ENCODE measurements at regions not wholly inside any gene's neighbourhood (a gene's known extent, or its start where the extent isn't known, plus 50 kb on each side); places are given as distances from the start of the nearest gene placed in this dataset.
A peak's percentile ranks its signal among the peaks of the same experiment; 100 is the strongest.

GRCh38 chr2:226199555-226199954 is 600.1 kb downstream of the IRS1 start:
- in situ Hi-C loops (cut with MboI; ENCODE audit: low sequenced_read_pairs) = no loop called here
- Histone ChIP-seq H3K4me3 (no peak overlapping the region), H3K9me3 (no peaks in the 10 kb centered on the region), H3K27me3 (ENCODE audit: low read depth) (no peaks in the 10 kb centered on the region; the same call in 1 of the 2 replicates), H3K4me1 (no peaks in the 10 kb centered on the region), H3K36me3 (replicated peaks) (no peaks in the 10 kb centered on the region)
- DNase-seq (ENCODE audit: low spot score in 2 of 2) = no peak

- Histone ChIP-seq H3K4me1 (no peaks in the 10 kb centered on the region), H3K36me3 (replicated peaks) (no peaks in the 10 kb centered on the region), H3K9me3 (no peaks in the 10 kb centered on the region), H3K27me3 (ENCODE audit: low read depth) (no peaks in the 10 kb centered on the region; the same call in 1 of the 2 replicates), H3K4me3 (no peak overlapping the region)
- in situ Hi-C loops (cut with MboI; ENCODE audit: low sequenced_read_pairs) = no loop called here
- DNase-seq (ENCODE audit: low spot score in 2 of 2) = no peak
These were observed 600.7 kb downstream of the IRS1 start for GRCh38 chr2:226198956-226199355.

- DNase-seq (ENCODE audit: low spot score in 2 of 2) = no peak
- Histone ChIP-seq H3K4me3 (no peak overlapping the region), H3K27me3 (ENCODE audit: low read depth) (no peaks in the 10 kb centered on the region), H3K9me3 (no peaks in the 10 kb centered on the region), H3K36me3 (replicated peaks) (no peaks in the 10 kb centered on the region), H3K4me1 (peaks cover 11% of the 10 kb centered on the region)
- in situ Hi-C loops (cut with MboI; ENCODE audit: low sequenced_read_pairs) = no loop called here
These were observed 609.0 kb downstream of the IRS1 start for GRCh38 chr2:226190479-226191252.

GRCh38 chr2:226189061-226189460 is 610.6 kb downstream of the IRS1 start:
- DNase-seq (ENCODE audit: low spot score in 2 of 2) = no peak
- no peaks in the 10 kb centered on the region for H3K36me3 ChIP-seq (replicated peaks)
- in situ Hi-C loops (cut with MboI; ENCODE audit: low sequenced_read_pairs) = no loop called here

GRCh38 chr2:226187616-226188015 is 612.0 kb downstream of the IRS1 start:
- H3K27me3 ChIP-seq (ENCODE audit: low read depth) = no peaks in the 10 kb centered on the region
- H3K9me3 ChIP-seq = no peaks in the 10 kb centered on the region
- in situ Hi-C loops (cut with MboI; ENCODE audit: low sequenced_read_pairs) = no loop called here
- H3K4me3 ChIP-seq = no peak overlapping the region
- H3K4me1 ChIP-seq = peaks cover 26% of the 10 kb centered on the region
- no peak for DNase-seq (ENCODE audit: low spot score in 2 of 2)
- H3K36me3 ChIP-seq (replicated peaks) = no peaks in the 10 kb centered on the region

More at GRCh38 chr2:226189061-226189460, 610.6 kb downstream of the IRS1 start:
- Histone ChIP-seq H3K9me3 (no peaks in the 10 kb centered on the region), H3K4me3 (no peak overlapping the region), H3K4me1 (peaks cover 26% of the 10 kb centered on the region), H3K27me3 (ENCODE audit: low read depth) (no peaks in the 10 kb centered on the region)

GRCh38 chr2:226187156-226187555 is 612.5 kb downstream of the IRS1 start:
- H3K36me3 ChIP-seq (replicated peaks) = no peaks in the 10 kb centered on the region
- no peaks in the 10 kb centered on the region for H3K9me3 ChIP-seq
- no peak for DNase-seq (ENCODE audit: low spot score in 2 of 2)
- no peaks in the 10 kb centered on the region for H3K27me3 ChIP-seq (ENCODE audit: low read depth)
- in situ Hi-C loops (cut with MboI; ENCODE audit: low sequenced_read_pairs) = no loop called here
- peaks cover 26% of the 10 kb centered on the region for H3K4me1 ChIP-seq
- no peak overlapping the region for H3K4me3 ChIP-seq

GRCh38 chr2:226185616-226186211 is 613.9 kb downstream of the IRS1 start:
- Histone ChIP-seq H3K9me3 (no peaks in the 10 kb centered on the region), H3K27me3 (ENCODE audit: low read depth) (no peaks in the 10 kb centered on the region), H3K36me3 (replicated peaks) (no peaks in the 10 kb centered on the region), H3K4me3 (peak overlapping the region; percentile 1; the same call in 1 of the 2 replicates), H3K4me1 (peaks cover 26% of the 10 kb centered on the region)
- peak; percentile 57 to 91 for DNase-seq (ENCODE audit: low spot score in 2 of 2)
- in situ Hi-C loops (cut with MboI; ENCODE audit: low sequenced_read_pairs) = no loop called here

GRCh38 chr2:226184940-226185615 is 614.5 kb downstream of the IRS1 start:
- Histone ChIP-seq H3K4me1 (peaks cover 26% of the 10 kb centered on the region), H3K4me3 (peak overlapping the region; percentile 1; the same call in 1 of the 2 replicates), H3K9me3 (no peaks in the 10 kb centered on the region), H3K36me3 (replicated peaks) (no peaks in the 10 kb centered on the region), H3K27me3 (ENCODE audit: low read depth) (no peaks in the 10 kb centered on the region)
- DNase-seq (ENCODE audit: low spot score in 2 of 2) = peak; percentile 10 to 54
- in situ Hi-C loops (cut with MboI; ENCODE audit: low sequenced_read_pairs) = no loop called here

GRCh38 chr2:226184540-226184939 is 615.1 kb downstream of the IRS1 start:
- H3K27me3 ChIP-seq (ENCODE audit: low read depth) = no peaks in the 10 kb centered on the region
- in situ Hi-C loops (cut with MboI; ENCODE audit: low sequenced_read_pairs) = no loop called here
- no peak overlapping the region for H3K4me3 ChIP-seq
- peaks cover 26% of the 10 kb centered on the region for H3K4me1 ChIP-seq
- no peaks in the 10 kb centered on the region for H3K36me3 ChIP-seq (replicated peaks)
- no peaks in the 10 kb centered on the region for H3K9me3 ChIP-seq
- DNase-seq (ENCODE audit: low spot score in 2 of 2) = no peak

GRCh38 chr2:226183550-226183949 is 616.1 kb downstream of the IRS1 start:
- no peak for DNase-seq (ENCODE audit: low spot score in 2 of 2)
- in situ Hi-C loops (cut with MboI; ENCODE audit: low sequenced_read_pairs) = no loop called here
- H3K27me3 ChIP-seq (ENCODE audit: low read depth) = no peaks in the 10 kb centered on the region
- no peaks in the 10 kb centered on the region for H3K9me3 ChIP-seq
- peaks cover 26% of the 10 kb centered on the region for H3K4me1 ChIP-seq
- no peaks in the 10 kb centered on the region for H3K36me3 ChIP-seq (replicated peaks)
- no peak overlapping the region for H3K4me3 ChIP-seq

- no peak for DNase-seq (ENCODE audit: low spot score in 2 of 2)
- Histone ChIP-seq H3K4me3 (no peak overlapping the region), H3K4me1 (peaks cover 26% of the 10 kb centered on the region), H3K27me3 (ENCODE audit: low read depth) (no peaks in the 10 kb centered on the region), H3K9me3 (no peaks in the 10 kb centered on the region), H3K36me3 (replicated peaks) (no peaks in the 10 kb centered on the region)
- in situ Hi-C loops (cut with MboI; ENCODE audit: low sequenced_read_pairs) = no loop called here
These were observed 616.6 kb downstream of the IRS1 start for GRCh38 chr2:226183033-226183432.

- Histone ChIP-seq H3K9me3 (no peaks in the 10 kb centered on the region), H3K4me1 (peaks cover 21% of the 10 kb centered on the region), H3K4me3 (no peak overlapping the region), H3K27me3 (ENCODE audit: low read depth) (no peaks in the 10 kb centered on the region), H3K36me3 (replicated peaks) (no peaks in the 10 kb centered on the region)
- DNase-seq (ENCODE audit: low spot score in 2 of 2) = no peak
- in situ Hi-C loops (cut with MboI; ENCODE audit: low sequenced_read_pairs) = no loop called here
These were observed 617.7 kb downstream of the IRS1 start for GRCh38 chr2:226181909-226182308.

GRCh38 chr2:226180281-226180884 is 619.2 kb downstream of the IRS1 start:
- in situ Hi-C loops (cut with MboI; ENCODE audit: low sequenced_read_pairs) = no loop called here

GRCh38 chr2:226179010-226179409 is 620.6 kb downstream of the IRS1 start:
- no peaks in the 10 kb centered on the region for H3K4me1 ChIP-seq
- no peaks in the 10 kb centered on the region for H3K27me3 ChIP-seq (ENCODE audit: low read depth)
- H3K9me3 ChIP-seq = no peaks in the 10 kb centered on the region
- in situ Hi-C loops (cut with MboI; ENCODE audit: low sequenced_read_pairs) = no loop called here
- DNase-seq (ENCODE audit: low spot score in 2 of 2) = no peak
- no peaks in the 10 kb centered on the region for H3K36me3 ChIP-seq (replicated peaks)
- no peak overlapping the region for H3K4me3 ChIP-seq

More at GRCh38 chr2:226180281-226180884, 619.2 kb downstream of the IRS1 start:
- Histone ChIP-seq H3K27me3 (ENCODE audit: low read depth) (no peaks in the 10 kb centered on the region), H3K9me3 (no peaks in the 10 kb centered on the region), H3K36me3 (replicated peaks) (no peaks in the 10 kb centered on the region), H3K4me1 (peaks cover 13% of the 10 kb centered on the region), H3K4me3 (no peak overlapping the region)
- DNase-seq (ENCODE audit: low spot score in 2 of 2) = no peak

All from HAP-1 (cell line).